HG03432 (cell line): ENCODE measurements at regions not wholly inside any gene's neighbourhood (a gene's known extent, or its start where the extent isn't known, plus 50 kb on each side); places are given as distances from the start of the nearest gene placed in this dataset.
A peak's percentile ranks its signal among the peaks of the same experiment; 100 is the strongest.
"Not testable (repeated sequence)": the region's sequence is repeated elsewhere in the genome, so short reads cannot be mapped to it uniquely, and the experiment has no call there.

Experiments used
- ATAC-seq: cut with Tn5 transposase; IDR thresholded peaks from one replicate; pipeline ENCODE4 v1.9.1; 2021; ENCODE audit warnings: mild to moderate bottlenecking, moderate library complexity; ENCODE audit not compliant: unreplicated experiment

GRCh38 chr5:94102849-94103248 is 361.4 kb upstream of the POU5F2 start:
- ATAC-seq = no peak

- not testable (repeated sequence) for ATAC-seq
These were observed 356.0 kb upstream of the POU5F2 start for GRCh38 chr5:94097384-94097783.

- ATAC-seq = no peak
These were observed 353.5 kb upstream of the POU5F2 start for GRCh38 chr5:94094793-94095441.

- no peak for ATAC-seq
These were observed 351.9 kb upstream of the POU5F2 start for GRCh38 chr5:94093300-94093699.

- not testable (repeated sequence) for ATAC-seq
These were observed 345.2 kb upstream of the POU5F2 start for GRCh38 chr5:94086635-94087034.

GRCh38 chr5:94086194-94086593 is 344.8 kb upstream of the POU5F2 start:
- no peak for ATAC-seq

GRCh38 chr5:94082405-94082804 is 341.0 kb upstream of the POU5F2 start:
- no peak for ATAC-seq

GRCh38 chr5:94081088-94081487 is 339.7 kb upstream of the POU5F2 start:
- no peak for ATAC-seq

- no peak for ATAC-seq
These were observed 339.0 kb upstream of the POU5F2 start for GRCh38 chr5:94080390-94080789.

GRCh38 chr5:94072116-94072515 is 330.7 kb upstream of the POU5F2 start:
- ATAC-seq = no peak

GRCh38 chr5:94066437-94067207 is 325.2 kb upstream of the POU5F2 start:
- ATAC-seq = no peak

- no peak for ATAC-seq
These were observed 322.6 kb upstream of the POU5F2 start for GRCh38 chr5:94064025-94064424.

GRCh38 chr5:94057655-94058054 is 316.3 kb upstream of the POU5F2 start:
- ATAC-seq = no peak

- ATAC-seq = peak; percentile 72
These were observed 315.8 kb upstream of the POU5F2 start for GRCh38 chr5:94057217-94057616.

- ATAC-seq = peak; percentile 66
These were observed 308.0 kb upstream of the POU5F2 start for GRCh38 chr5:94049307-94049922.

- ATAC-seq = no peak
These were observed 304.7 kb upstream of the POU5F2 start for GRCh38 chr5:94045839-94046782.

- no peak for ATAC-seq
These were observed 301.9 kb upstream of the POU5F2 start for GRCh38 chr5:94043311-94043710.

GRCh38 chr5:94040591-94041148 is 299.3 kb upstream of the POU5F2 start:
- no peak for ATAC-seq

- no peak for ATAC-seq
These were observed 297.7 kb upstream of the POU5F2 start for GRCh38 chr5:94039101-94039500.

- ATAC-seq = no peak
These were observed 290.2 kb upstream of the POU5F2 start for GRCh38 chr5:94031631-94032030.

GRCh38 chr5:94028001-94028400 is 286.6 kb upstream of the POU5F2 start:
- no peak for ATAC-seq
